Neural crest cell (in vitro differentiated cells): ENCODE measurements at regions not wholly inside any gene's neighbourhood (a gene's known extent, or its start where the extent isn't known, plus 50 kb on each side); places are given as distances from the start of the nearest gene placed in this dataset.

Source experiments
- DNase-seq: peaks from one replicate; pipeline ENCODE4 v3.0.0; 2021; ENCODE audit warnings: low read depth, mixed read lengths, low spot score
- H3K27ac Mint-ChIP-seq: one replicate; pipeline ENCODE4 v1.8.0; 2021; ENCODE audit warnings: mild to moderate bottlenecking, mixed read lengths; ENCODE audit not compliant: unreplicated experiment
- H3K27me3 Mint-ChIP-seq: 2 replicates; pipeline ENCODE4 v1.8.0; 2021; ENCODE audit warnings: low read depth, mild to moderate bottlenecking, mixed read lengths
- H3K36me3 Mint-ChIP-seq: 2 replicates; pipeline ENCODE4 v1.8.0; 2021; ENCODE audit warnings: low read depth, mild to moderate bottlenecking, mixed read lengths
- H3K4me1 Mint-ChIP-seq: 2 replicates; pipeline ENCODE4 v1.8.0; 2021; ENCODE audit warnings: mixed read lengths
- H3K4me3 Mint-ChIP-seq: one replicate; pipeline ENCODE4 v1.8.0; 2021; ENCODE audit warnings: mild to moderate bottlenecking, mixed read lengths
- H3K9me3 Mint-ChIP-seq: 2 replicates; pipeline ENCODE4 v1.8.0; 2021; ENCODE audit warnings: mixed read lengths
- TF ChIP-seq, protein P1 (sequence below): fragments of 200-600 bp; sonication (generic); conservative IDR thresholded peaks from 2 replicates; pipeline ENCODE4 v1.5.0; 2021; ENCODE audit warnings: antibody characterized with exemption, mild to moderate bottlenecking

DNA sequence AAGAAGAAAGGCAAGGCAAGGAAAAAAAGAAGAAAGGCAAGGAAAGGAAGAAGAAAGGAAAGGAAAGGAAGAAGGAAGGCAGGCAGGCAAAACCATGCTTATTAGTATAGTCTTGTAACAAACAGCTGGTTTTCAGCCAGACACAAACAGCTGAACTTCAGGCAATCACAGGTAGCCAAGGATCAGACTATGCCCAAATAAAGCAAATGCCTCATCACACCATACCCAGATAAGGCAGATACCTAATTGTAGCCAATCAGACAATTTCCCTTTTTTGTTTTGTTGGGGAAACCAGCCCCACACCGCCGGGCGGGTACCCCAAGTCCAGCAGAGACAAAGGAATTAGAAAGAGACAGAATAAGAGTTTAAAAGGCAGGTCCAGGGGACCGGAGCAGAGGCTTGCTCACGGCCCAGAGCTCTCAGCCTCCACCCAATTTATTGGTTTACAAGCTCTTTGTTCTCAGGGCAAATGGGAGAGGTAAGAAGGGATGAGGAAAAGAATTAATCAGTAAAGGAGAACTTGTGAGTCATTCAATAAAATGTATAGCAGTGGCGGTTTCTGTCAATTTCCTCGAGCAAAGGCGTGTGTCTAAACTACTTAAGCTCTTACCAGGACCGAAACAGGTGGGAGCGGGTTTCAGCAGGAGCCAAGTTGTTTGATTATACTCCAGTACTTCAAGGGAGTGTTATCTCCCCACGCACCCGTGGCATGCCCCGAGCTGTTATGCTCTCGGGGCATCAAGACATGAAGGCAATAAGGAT lies 886.8 kb downstream of the KCNT2 start:
- H3K27ac Mint-ChIP-seq: no peak overlapping the region
- H3K4me3 Mint-ChIP-seq: no peak overlapping the region
- peaks cover 2% of the 10 kb centered on the region for H3K9me3 Mint-ChIP-seq
- no peak for DNase-seq
- no peaks in the 10 kb centered on the region for H3K36me3 Mint-ChIP-seq
- H3K27me3 Mint-ChIP-seq: no peaks in the 10 kb centered on the region
- peaks cover 10% of the 10 kb centered on the region for H3K4me1 Mint-ChIP-seq
- TF ChIP-seq, protein P1, sequence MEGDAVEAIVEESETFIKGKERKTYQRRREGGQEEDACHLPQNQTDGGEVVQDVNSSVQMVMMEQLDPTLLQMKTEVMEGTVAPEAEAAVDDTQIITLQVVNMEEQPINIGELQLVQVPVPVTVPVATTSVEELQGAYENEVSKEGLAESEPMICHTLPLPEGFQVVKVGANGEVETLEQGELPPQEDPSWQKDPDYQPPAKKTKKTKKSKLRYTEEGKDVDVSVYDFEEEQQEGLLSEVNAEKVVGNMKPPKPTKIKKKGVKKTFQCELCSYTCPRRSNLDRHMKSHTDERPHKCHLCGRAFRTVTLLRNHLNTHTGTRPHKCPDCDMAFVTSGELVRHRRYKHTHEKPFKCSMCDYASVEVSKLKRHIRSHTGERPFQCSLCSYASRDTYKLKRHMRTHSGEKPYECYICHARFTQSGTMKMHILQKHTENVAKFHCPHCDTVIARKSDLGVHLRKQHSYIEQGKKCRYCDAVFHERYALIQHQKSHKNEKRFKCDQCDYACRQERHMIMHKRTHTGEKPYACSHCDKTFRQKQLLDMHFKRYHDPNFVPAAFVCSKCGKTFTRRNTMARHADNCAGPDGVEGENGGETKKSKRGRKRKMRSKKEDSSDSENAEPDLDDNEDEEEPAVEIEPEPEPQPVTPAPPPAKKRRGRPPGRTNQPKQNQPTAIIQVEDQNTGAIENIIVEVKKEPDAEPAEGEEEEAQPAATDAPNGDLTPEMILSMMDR: no peak

DNA sequence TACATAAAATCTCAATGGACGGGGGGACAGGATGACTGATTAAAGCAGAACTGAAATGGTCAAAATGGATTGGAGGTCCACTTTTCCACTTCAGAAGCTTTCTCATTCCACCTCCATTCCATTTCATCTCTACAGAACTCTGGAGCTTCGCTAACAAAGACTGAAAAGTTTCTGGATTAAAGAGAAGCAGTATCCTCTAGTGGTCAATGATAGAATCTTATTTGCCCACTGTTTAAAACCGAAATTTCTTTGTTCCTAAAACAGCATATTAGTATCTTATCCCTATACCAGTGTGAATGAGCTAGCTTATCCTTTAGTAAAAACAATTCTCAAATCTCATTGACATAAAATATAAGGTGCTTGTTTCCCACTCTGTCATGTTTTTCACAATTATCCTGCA lies 890.6 kb downstream of the KCNT2 start:
- H3K4me3 Mint-ChIP-seq: no peak overlapping the region
- no peak overlapping the region for H3K27ac Mint-ChIP-seq
- no peaks in the 10 kb centered on the region for H3K36me3 Mint-ChIP-seq
- no peaks in the 10 kb centered on the region for H3K27me3 Mint-ChIP-seq
- TF ChIP-seq, protein P1: peak; percentile 66
- H3K9me3 Mint-ChIP-seq: no peaks in the 10 kb centered on the region
- no peak for DNase-seq
- H3K4me1 Mint-ChIP-seq: peaks cover 22% of the 10 kb centered on the region

DNA sequence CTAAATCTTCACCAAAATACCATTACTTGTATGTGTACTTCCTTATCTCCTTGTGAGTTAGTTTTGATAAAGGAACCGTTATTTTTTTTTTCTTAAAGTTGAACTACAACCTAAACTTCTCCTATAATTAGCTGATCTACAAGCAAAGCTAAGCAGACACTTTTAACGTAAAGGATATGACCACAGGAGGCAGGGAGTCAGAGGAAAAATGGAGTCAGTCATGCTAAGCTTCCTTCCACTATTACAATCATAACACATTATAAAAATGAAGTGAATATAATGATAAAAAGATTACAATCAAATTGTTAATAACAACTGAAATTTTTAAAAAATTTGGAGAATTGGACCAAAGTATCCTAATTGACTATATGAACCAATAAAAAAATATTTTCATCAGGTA lies 892.6 kb downstream of the KCNT2 start:
- TF ChIP-seq, protein P1: no peak
- no peaks in the 10 kb centered on the region for H3K36me3 Mint-ChIP-seq
- DNase-seq: no peak
- H3K27me3 Mint-ChIP-seq: no peaks in the 10 kb centered on the region
- H3K27ac Mint-ChIP-seq: no peak overlapping the region
- H3K9me3 Mint-ChIP-seq: no peaks in the 10 kb centered on the region
- H3K4me3 Mint-ChIP-seq: no peak overlapping the region
- peaks cover 22% of the 10 kb centered on the region for H3K4me1 Mint-ChIP-seq

DNA sequence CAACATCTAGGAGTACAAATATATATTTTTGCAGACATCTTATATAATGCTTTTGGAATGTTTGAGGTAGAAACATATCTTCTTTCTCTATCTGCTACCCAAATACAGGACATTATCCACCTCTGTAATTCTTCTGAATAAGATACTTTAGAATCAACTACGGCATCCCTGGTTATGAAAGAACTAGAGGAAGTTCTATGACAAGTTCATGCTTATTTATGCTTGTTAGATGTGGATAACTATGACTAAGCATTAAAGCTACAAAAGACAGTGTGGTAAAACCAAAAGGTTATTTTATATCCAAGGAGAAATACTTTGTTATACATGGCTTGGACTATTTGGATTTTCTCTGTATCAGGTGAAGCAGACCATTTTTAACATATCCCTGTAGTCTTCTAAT lies 894.0 kb downstream of the KCNT2 start:
- H3K9me3 Mint-ChIP-seq: no peaks in the 10 kb centered on the region
- DNase-seq: no peak
- H3K4me3 Mint-ChIP-seq: no peak overlapping the region
- H3K4me1 Mint-ChIP-seq: peaks cover 22% of the 10 kb centered on the region
- no peaks in the 10 kb centered on the region for H3K27me3 Mint-ChIP-seq
- no peaks in the 10 kb centered on the region for H3K36me3 Mint-ChIP-seq
- TF ChIP-seq, protein P1: no peak
- H3K27ac Mint-ChIP-seq: no peak overlapping the region

DNA sequence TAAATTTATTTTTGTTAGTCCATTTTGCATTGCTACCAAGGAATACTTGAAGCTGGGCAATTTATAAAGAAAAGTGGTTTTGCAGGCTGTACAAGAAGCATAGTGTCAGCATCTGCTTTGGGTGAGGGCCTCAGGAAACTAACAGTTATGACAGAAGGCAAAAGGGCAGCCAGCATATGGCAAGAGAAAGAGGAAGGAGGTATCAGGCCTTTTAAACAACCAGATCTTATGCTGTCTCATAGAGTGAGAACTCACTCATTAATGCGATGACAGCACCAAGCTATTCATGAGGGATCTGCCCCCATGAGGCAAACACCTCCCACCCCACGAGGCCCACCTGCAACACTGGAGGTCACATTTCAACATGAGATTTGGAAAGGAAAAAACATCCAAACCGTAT lies 898.4 kb downstream of the KCNT2 start:
- Mint-ChIP-seq H3K4me1 (peaks cover 5% of the 10 kb centered on the region), H3K4me3 (no peak overlapping the region)

More for the DNA sequence above, 898.4 kb downstream of the KCNT2 start:
- H3K9me3 Mint-ChIP-seq: no peaks in the 10 kb centered on the region
- no peaks in the 10 kb centered on the region for H3K36me3 Mint-ChIP-seq
- TF ChIP-seq, protein P1: no peak
- no peaks in the 10 kb centered on the region for H3K27me3 Mint-ChIP-seq
- DNase-seq: no peak
- H3K27ac Mint-ChIP-seq: no peak overlapping the region
